NCI-H1930 (cell line): ENCODE measurements at regions not wholly inside any gene's neighbourhood (a gene's known extent, or its start where the extent isn't known, plus 50 kb on each side); places are given as distances from the start of the nearest gene placed in this dataset.
"Not testable (repeated sequence)": the region's sequence is repeated elsewhere in the genome, so short reads cannot be mapped to it uniquely, and the experiment has no call there.

Experiments
- DNase-seq, 2 experiments: peaks; one replicate each; lab custom pipeline; 2025; lab: John Stamatoyannopoulos, UW

DNA sequence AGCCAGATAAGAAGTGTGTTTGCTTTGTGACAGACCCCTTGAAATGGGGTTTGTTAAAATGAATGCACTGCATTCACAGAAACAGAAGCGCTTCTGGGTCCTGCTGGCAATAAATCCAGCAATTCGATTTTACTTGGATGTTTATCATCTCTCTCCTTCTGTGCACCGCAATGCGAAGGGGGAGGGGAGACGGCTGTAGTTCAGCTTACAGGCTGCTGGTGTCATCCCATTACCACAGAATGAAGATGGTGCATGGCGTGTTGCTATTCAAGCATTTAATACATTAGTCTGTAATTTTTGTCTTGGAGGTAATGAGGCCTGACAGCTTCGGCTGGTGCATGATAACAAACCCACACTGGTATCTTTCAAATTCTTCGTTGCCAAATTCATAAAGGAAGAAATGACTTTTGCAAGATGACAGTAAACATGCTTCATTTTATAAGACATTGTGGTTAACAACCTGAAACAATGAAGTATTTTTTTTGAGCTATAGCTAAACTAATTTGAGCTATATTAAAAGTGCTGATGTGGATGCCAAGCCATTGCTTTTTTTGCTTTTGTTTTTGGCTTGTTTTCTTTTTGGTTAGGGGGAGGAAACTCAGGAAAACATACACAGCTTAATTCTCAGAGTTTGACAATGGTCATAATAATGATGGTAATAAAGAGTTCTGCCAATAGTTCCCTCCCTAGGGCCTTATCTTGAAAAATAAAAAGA lies 418.3 kb downstream of the OTOL1 start:
- DNase-seq, result no peak

DNA sequence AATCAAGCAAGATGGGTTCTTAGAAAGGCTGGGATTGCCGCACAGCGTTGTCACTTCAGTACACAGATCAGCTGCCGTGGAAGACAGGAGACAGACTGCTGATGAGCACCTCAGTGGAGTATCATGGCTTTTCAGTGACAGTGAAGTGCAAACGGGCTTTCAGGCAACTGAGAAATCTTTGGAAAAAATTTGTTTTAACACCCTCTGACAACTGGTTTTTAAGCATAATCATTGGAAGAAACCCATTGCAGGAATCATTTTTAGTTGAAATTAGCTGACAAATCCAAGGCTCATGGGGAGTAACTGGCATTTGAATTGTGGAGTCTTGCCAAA lies 418.8 kb downstream of the OTOL1 start:
- DNase-seq, result no peak

DNA sequence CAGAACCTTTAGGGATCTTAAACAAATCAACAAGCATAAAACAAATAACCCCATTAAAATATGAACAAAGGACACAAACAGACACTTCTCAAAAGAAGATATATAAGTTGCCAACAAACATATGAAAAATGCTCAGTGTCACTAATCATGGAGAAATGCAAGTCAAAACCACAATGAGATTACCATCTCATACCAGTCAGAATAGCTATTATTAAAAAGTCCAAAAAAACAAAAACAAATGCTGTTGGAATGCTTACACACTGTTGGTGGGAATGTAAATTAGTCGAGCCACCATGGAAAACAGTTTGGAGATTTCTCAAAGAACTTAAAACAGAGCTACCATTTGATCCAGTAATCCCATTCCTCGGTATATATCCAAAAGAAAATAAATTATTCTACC lies 423.6 kb downstream of the OTOL1 start:
- no peak for DNase-seq

DNA sequence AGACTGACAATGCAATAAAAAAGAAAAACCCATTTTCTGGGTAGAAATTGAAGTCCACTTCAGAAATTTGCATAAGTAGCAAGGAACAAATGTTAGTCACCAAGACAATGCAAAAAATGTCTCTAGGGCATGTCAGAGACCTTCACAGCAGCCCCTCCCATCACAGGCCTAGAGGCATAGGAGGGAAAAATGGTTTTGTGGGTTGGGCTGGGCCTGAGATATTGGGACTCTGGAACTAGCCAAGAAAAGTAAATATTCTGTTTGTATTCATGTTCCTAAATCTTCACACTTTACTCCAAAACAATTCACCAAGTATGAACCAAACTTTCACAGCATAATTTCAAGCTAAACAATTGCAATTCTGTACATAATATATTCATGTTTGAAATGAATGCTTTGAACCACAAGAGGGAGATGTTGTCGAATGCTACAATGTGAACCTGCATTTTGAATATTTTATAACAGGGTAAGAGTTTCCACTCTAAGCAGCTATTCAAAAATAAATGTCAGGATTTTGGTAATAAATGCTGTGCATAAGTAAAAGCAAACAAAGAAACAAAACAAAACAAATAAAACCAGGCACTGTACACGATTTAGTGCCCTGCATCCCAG lies 429.2 kb downstream of the OTOL1 start:
- DNase-seq, result no peak

DNA sequence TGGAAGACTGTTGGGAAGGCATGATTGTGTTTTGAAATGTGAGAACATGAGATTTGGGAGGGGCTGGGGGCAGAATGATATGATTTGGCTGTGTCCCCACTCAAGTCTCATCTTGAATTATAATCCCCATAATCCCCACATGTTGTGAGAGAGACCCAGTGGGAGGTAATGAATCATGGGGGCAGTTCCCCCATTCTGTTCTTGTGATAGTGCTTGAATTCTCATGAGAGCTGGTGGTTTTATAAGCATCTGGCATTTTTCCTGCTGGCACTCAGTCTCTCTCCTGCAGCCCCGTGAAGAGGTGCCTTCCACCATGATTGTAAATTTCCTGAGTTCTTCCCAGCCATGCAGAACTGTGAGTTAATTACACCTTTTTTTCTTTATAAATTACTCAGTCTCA lies 430.5 kb downstream of the OTOL1 start:
- no peak for DNase-seq

DNA sequence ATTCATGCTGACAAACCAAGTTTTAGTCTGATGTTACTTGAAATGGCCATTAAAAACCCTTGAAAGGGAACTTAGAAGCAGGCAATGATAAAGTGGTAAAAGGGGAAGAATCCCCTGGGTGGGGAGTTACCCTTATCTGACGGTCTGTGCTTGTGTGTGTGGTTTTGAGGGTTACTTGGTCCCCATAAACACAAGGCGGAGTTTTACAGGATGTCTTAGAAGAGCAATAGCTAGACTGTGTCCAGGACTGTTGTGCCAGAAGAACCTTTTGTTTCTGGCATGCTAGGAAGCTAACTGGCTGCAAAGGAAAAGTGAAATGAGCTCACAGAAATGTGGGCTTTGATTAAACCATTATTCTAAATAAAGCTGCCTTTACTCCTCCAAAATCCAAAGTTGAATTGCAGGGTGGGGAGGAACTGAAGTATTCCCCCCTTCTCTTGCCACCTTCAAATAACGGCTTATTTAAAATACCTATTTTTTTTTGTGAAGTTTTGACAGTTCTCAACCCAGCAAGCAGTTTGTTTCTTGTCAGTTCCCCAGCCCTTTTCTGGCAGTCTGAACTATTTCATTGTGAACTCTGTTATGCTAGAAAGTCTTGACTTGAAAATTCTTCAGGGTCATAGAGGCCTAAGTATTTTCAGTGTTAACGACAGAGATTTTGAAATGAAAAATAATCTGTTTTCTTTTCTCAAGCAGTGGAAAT lies 443.5 kb downstream of the OTOL1 start:
- DNase-seq, result no peak

DNA sequence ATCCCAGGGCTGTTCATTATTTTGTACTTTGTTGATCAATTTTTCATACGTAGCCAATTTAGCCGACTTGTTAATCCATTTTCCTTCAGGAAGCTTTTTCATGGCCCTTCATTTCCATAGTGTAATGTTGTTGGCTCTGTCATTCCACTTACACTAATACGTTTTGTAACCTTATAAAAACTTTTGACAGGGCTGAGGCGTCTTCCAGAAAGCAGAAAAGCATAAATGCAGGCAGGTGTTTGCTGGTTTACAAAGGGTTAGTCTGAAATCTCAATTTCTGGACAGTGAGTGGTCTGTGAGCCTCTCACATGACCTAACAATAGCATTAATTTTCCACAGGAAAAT lies 444.0 kb downstream of the OTOL1 start:
- no peak for DNase-seq

DNA sequence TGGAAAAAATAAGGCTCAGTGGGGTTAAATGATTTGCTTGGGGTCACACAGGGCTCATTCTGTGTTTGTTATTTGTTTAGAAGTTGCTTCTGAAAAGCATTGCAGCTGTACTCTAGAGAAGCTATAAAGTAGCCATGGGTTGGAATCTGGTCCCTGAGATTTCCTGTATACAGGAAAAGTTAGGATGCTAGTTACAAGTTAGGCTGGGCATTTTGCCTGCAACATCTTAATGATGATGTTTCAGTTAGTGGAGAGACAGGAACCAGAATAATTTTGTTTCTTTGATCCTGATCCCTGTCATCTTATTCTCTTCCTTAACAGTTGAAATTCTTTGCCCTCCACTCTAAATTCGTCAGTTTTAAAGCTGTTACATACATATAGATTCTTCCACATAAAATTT lies 445.3 kb downstream of the OTOL1 start:
- DNase-seq, result no peak

DNA sequence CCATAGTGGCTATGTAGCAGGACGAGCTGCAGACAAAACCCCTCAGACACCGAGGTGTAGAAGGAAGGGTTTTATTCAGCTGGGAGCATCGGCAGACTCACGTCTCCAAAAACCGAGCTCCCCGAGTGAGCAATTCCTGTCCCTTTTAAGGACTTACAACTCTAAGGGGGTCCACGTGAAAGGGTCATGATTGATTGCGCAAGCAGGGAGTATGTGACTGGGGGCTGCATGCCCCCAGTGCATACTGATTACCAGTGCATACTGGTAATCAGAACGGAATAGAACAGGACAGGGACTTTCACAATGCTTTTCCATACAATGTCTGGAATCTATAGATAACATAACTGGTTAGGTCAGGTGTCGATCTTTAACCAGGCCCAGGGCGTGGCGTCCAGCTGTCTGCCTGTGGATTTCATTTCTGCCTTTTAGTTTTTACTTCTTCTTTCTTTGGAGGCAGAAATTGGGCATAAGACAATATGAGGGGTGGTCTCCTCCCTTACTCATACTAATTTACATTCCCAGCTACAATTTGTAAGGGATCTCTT lies 447.3 kb downstream of the OTOL1 start:
- DNase-seq, result not testable (repeated sequence)

DNA sequence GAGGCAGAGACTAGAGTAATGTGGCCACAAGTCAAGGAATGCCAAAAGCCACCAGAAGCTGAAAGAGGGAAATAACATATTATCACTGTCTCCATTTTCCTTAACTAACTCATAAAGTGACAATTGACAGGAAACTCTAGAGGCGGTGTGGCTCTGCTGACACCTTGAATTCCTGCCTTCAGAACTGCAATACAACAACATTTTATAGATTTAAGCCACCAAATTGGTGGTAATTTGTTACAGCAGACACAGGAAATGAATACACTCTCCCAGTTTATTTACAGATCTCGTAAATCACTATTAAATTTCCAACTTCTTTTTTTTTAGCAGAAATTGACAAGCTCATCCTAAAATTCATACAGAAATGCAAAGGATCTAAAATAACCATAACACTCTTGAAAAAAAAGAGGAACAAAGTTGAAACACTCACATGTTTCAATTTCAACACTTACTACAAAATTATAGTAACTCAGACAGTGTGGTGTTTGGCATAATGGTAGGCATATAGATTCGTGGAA lies 449.9 kb downstream of the OTOL1 start:
- no peak for DNase-seq

DNA sequence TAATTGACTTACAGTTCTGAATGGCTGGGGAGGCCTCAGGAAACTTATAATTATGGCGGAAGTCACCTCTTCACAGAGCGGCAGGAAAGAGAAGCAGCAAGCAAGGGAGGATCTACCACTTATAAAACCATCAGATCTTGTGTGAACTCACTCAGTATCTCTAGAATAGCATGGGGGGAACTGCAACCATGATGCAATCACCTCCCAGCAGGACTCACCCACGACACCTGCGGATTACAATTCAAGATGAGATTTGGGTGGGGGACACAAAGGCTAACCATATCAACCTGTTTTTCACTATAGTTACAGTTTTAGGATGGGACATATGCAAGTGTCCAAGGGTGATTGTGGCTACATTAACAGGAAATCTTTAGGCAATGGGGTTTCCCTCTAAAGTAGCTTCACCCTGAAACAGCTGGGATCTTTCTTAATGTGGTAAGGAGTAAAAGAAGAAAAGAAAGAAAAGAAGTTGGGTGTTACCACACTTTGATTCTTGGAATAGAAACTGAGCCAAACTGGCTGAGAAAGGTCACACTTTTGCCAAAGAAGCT lies 453.8 kb downstream of the OTOL1 start:
- DNase-seq, result no peak

DNA sequence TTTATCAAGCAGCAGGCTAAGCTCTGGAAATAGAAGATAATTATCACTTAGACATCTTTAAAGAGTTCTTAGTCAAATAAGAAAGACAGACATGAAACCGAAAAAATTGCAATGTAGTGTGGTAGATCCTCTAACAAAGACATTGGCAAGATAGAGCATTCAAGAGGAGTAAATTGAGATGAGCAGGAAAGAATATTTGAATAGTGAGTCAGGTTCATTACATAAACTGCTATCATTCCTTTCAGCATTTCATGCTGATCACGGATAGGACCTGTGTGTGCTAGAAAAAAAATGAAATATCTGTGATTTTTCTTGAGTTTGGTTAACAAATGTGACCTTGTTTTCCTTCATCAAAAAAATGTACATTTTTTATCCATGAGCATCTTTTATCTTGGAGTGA lies 460.9 kb downstream of the OTOL1 start:
- DNase-seq, result no peak

DNA sequence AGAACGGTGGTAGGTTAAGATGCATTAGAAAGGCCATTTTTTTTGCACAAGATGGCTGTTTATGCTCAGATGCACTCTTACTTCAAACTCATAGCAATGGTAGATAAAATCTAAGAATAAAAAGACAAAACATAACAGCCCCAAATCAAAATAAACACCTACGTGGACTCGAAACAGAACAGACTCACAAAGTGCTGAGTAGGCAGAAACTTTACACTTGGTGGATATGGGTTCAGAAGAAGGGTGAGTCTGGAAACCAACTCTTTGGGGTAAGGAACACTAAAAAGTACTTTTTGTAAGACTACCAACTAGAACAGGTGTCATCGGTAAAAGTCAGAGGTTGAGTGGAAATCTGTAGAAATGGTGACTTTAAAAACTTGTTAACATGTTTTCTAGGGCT lies 468.2 kb downstream of the OTOL1 start:
- no peak for DNase-seq

DNA sequence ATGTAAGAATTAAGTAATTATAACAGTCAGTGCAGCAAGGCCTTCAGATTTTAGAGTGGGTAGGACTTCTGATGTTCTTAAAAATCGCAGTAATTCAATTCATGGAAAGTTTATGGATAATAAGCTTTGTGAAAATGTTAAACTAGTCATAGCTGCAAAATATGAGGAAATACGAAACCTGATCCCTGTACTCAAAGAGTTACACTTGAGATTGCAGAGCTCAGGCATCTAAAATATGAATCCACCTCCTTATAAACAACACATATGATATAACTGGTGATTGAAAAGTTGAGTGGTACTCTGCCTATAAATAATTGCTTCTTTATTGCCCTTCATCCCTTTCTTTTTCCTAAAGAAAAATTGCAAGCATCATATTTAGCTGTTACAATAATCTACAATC lies 473.3 kb downstream of the OTOL1 start:
- DNase-seq, result no peak

DNA sequence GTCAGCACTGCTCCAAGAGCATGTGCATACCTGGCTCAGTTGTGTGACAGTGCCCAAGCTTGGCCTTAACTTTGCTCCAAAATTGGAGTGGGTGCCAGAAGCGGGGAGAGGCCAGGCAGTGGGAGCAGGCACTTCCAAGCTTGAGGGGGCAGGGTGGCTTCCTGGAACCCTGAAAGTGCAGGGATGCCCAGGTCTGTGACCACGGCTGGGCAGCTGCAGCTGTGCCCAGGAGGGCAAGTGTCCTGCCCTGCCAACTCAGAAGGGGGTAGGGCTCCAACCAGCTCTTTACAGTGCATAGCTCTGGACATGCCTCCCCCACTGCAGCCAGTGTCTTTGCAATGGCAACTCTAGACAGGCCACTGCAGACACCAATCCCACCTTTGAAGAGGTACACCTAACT lies 478.6 kb downstream of the OTOL1 start:
- DNase-seq, result no peak

DNA sequence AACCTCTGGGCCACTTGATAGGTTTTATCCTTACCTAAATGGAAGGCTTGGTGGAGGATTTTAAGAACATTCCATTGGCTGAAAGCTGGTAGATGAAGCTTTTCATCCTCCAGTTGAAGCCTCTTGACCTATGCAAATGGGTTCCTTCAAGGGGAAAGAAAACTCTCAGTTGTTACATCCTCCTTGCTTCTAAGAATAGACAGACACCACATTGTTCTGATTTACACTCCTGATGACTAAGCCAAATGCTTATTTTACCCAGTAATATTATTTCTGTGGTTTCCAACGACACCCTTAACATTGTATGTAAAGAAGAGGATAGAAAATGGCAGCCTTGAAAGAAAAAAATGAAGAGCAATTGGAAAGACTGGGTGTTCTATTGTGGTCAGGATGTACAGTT lies 480.5 kb downstream of the OTOL1 start:
- DNase-seq, result no peak

DNA sequence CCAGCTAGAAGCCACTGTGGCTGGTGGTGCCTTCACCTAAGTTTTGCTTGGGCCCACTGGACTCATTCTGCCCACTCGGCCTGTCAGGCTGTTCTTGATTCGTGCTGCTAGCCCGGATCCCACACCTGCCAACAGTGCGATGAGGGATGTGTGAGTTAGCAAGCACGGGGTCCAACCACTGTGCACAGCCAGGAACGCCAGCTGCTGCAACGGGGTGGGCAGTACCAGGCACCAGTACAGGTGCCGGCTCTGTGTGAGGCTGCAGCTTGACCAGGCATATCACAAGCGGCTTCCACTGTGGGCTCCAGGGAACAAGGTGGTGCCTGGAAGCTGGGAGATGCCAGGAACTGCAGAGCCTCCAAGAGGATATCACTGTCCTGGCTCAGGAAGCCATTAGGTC lies 481.2 kb downstream of the OTOL1 start:
- DNase-seq, result no peak

DNA sequence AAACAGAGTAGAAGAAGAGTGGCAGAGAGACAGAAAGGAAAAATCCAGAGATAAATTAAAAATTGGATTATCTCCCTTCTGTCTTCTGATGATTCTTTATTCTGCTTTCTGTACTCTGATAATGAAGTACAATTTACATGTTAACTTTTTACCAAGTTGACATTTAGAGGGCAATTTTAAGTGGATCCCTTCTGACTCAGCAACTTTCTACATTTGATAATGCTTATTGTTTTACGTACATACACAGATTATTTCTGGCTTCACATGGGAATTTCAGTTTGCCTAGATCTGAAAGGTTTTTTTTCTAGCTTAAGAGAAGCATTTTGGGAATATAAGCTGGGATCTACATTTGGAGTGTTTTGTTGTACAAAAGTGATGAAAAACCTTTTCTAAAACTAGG lies 491.3 kb downstream of the OTOL1 start:
- DNase-seq, result no peak

DNA sequence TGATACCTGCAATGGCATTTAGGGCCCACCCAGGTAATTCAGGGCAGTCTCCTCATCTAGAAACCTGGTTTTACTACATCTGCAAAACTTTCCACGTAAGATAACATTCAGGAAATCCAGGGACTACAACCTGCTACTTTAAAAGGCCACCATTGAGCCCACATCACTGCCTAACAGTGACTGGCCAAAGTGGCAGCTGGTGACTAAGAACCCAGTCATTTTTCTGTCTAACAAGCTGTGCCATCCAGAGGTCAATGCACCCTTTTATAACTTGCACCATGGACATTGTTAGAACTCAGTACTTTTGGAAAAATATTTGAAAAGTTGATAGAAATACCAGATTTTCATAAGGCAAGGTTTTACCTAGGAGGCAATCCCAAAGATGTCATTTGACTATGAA lies 492.4 kb downstream of the OTOL1 start:
- DNase-seq, result no peak

DNA sequence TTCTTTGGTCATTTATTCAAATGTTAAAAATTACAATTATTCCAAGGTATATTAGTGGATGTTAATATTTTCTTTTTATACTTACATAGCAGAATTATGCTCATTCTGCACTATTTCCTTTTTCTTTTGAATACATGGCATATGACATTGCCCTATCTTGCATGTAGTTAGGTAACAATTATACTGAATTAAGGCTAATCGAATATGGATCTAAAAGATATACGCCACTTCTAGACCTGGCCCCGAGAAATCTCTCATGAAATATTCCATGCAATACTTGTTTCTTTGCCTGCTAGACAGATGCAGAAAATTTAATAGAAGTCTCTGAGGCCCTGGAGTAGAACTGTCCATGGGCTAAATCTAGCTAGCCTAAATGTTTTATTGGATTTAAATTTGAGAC lies 493.4 kb downstream of the OTOL1 start:
- DNase-seq, result no peak

DNA sequence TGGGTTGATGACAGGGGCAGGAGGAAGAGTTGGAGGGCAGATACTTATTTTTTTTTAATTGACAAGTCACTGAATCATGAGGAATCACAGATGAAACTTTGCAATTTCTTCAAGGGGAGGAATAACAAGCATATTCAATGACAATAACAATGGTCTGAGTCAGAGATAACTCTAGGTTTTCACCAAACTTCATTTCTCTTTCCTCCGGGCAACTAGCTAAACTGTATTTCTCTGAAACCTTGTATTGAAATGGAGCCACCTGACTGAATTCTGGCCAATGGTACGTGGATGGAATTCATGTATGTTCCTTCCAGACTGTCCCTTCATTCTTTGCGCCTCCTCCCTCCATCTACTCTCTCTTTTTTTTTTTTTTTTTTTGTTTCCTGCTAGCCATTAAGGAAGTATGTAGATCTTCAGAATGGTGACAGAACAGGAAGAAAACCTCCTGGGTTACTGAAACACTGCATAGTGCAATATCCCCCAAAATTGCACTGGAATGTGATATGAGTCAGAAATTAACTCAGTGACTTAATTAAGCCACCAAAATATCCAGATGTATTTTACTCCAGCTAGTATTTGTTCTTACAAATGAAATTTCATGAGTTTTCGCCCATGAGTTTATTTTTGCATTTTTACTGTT lies 495.4 kb downstream of the OTOL1 start:
- no peak for DNase-seq

DNA sequence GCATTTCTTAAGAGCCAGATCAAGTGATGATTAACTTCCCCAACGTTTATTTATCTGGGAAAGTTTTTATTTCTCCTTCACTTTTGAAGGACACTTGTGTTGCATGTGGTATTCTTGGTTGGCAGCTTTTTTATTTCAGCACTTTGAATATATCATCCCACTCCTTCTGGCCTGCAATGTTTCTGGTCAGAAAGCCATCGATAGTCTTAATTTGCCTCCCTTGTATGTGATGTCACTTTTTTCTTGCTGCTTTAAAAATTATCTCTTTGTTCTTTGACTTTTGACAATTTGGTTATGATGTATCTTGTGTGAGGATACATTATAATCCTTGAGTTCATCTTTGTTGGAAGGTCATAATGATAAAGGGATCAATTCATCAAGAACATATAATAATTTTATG lies 503.2 kb downstream of the OTOL1 start:
- DNase-seq, result no peak

DNA sequence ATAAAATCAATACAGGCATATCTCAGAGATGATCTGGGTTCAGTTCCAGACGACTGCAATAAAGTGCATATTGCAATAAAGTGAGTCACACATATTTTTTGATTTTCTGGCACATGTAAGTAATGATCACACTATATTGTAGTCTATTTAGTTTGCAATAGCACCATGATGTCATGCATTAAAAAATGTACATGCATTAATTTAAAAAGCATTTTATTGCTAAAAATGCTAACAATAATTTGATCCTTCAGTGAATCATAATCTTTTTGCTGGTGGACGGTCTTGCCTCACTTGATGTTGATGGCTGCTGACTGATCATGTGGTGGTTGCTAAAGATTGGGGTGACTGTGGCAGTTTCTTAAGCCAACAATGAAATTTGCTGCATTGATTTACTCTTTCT lies 511.1 kb downstream of the OTOL1 start:
- no peak for DNase-seq
